Activated CD4-positive, alpha-beta T cell treated with anti-CD3 and anti-CD28 coated beads for 4 hours (primary cell): ENCODE measurements at regions not wholly inside any gene's neighbourhood (a gene's known extent, or its start where the extent isn't known, plus 50 kb on each side); places are given as distances from the start of the nearest gene placed in this dataset.
"Not testable (repeated sequence)": the region's sequence is repeated elsewhere in the genome, so short reads cannot be mapped to it uniquely, and the experiment has no call there.

ENCODE experiments used
- DNase-seq, 2 donors: peaks; one replicate each; pipeline ENCODE4 v3.0.0-alpha.2; 2020

GRCh38 chr2:64887565-64887964 is 101.6 kb upstream of the SLC1A4 start:
- no peak for DNase-seq

- no peak for DNase-seq
These were observed 100.4 kb upstream of the SLC1A4 start for GRCh38 chr2:64888591-64889309.

- no peak for DNase-seq
These were observed 99.4 kb upstream of the SLC1A4 start for GRCh38 chr2:64889803-64890202.

GRCh38 chr2:64896572-64896971 is 92.6 kb upstream of the SLC1A4 start:
- DNase-seq: not testable (repeated sequence)

- no peak for DNase-seq
These were observed 89.9 kb upstream of the SLC1A4 start for GRCh38 chr2:64899081-64899865.

GRCh38 chr2:64899876-64900275 is 89.3 kb upstream of the SLC1A4 start:
- DNase-seq: not testable (repeated sequence)

- DNase-seq: no peak
These were observed 84.5 kb upstream of the SLC1A4 start for GRCh38 chr2:64904413-64905329.

- DNase-seq: no peak
These were observed 83.7 kb upstream of the SLC1A4 start for GRCh38 chr2:64905338-64906024.

- DNase-seq: no peak
These were observed 82.2 kb upstream of the SLC1A4 start for GRCh38 chr2:64906853-64907536.

GRCh38 chr2:64908406-64908805 is 80.8 kb upstream of the SLC1A4 start:
- DNase-seq: no peak

- DNase-seq: no peak
These were observed 78.7 kb upstream of the SLC1A4 start for GRCh38 chr2:64910523-64910922.

- DNase-seq: no peak
These were observed 78.2 kb upstream of the SLC1A4 start for GRCh38 chr2:64910972-64911433.

GRCh38 chr2:64913357-64913869 is 75.8 kb upstream of the SLC1A4 start:
- no peak for DNase-seq

- no peak for DNase-seq
These were observed 75.0 kb upstream of the SLC1A4 start for GRCh38 chr2:64914247-64914646.

GRCh38 chr2:64914735-64915509 is 74.3 kb upstream of the SLC1A4 start:
- DNase-seq: no peak

GRCh38 chr2:64915510-64915900 is 73.7 kb upstream of the SLC1A4 start:
- no peak for DNase-seq

- no peak for DNase-seq
These were observed 70.8 kb upstream of the SLC1A4 start for GRCh38 chr2:64918220-64918886.

- no peak for DNase-seq
These were observed 69.9 kb upstream of the SLC1A4 start for GRCh38 chr2:64919261-64919660.

- DNase-seq: no peak
These were observed 66.5 kb upstream of the SLC1A4 start for GRCh38 chr2:64922482-64923384.
